Endothelial cell of hepatic sinusoid (primary cell): ENCODE measurements at regions not wholly inside any gene's neighbourhood (a gene's known extent, or its start where the extent isn't known, plus 50 kb on each side); places are given as distances from the start of the nearest gene placed in this dataset.

ENCODE experiments used
- in situ Hi-C: cut with HindIII; loops from 2 replicates; pipeline ENCODE4 v1.10.0; 2017; ENCODE audit warnings: low sequenced_read_pairs

GRCh38 chr13:107234319-107235073, 666.6 kb upstream of the ARGLU1 start:
- in situ Hi-C loops: no loop called here

- in situ Hi-C loops: no loop called here
Observed at GRCh38 chr13:107233541-107233940, 665.6 kb upstream of the ARGLU1 start.

GRCh38 chr13:107231944-107232343, 664.0 kb upstream of the ARGLU1 start:
- in situ Hi-C loops: no loop called here

- in situ Hi-C loops: loop anchor here (25.0 kb wide), 2 partner anchors 438 to 938 kb away; no protein-coding TSS in a partner anchor
Observed at GRCh38 chr13:107223867-107224266, 655.9 kb upstream of the ARGLU1 start.

- in situ Hi-C loops: loop anchor here (25.0 kb wide), 2 partner anchors 440 to 940 kb away; no protein-coding TSS in a partner anchor
Observed at GRCh38 chr13:107222597-107222996, 654.7 kb upstream of the ARGLU1 start.

- in situ Hi-C loops: loop anchor here (25.0 kb wide), 2 partner anchors 442 to 942 kb away; no protein-coding TSS in a partner anchor
Observed at GRCh38 chr13:107220245-107220644, 652.3 kb upstream of the ARGLU1 start.

- in situ Hi-C loops: loop anchor here (5.0 to 25.0 kb wide), 3 partner anchors 445 to 945 kb away; no protein-coding TSS in a partner anchor
Observed at GRCh38 chr13:107217251-107217650, 649.3 kb upstream of the ARGLU1 start.

GRCh38 chr13:107216046-107216755, 648.3 kb upstream of the ARGLU1 start:
- in situ Hi-C loops: loop anchor here (5.0 to 25.0 kb wide), 3 partner anchors 446 to 946 kb away; no protein-coding TSS in a partner anchor

GRCh38 chr13:107211073-107211472, 643.1 kb upstream of the ARGLU1 start:
- in situ Hi-C loops: loop anchor here (25.0 kb wide), 2 partner anchors 451 to 951 kb away; no protein-coding TSS in a partner anchor

- in situ Hi-C loops: loop anchor here (25.0 kb wide), 2 partner anchors 452 to 952 kb away; no protein-coding TSS in a partner anchor
Observed at GRCh38 chr13:107210723-107211030, 642.7 kb upstream of the ARGLU1 start.

GRCh38 chr13:107209824-107210722, 642.1 kb upstream of the ARGLU1 start:
- in situ Hi-C loops: loop anchor here (25.0 kb wide), 2 partner anchors 452 to 952 kb away; no protein-coding TSS in a partner anchor

- in situ Hi-C loops: loop anchor here (25.0 kb wide), 2 partner anchors 453 to 953 kb away; no protein-coding TSS in a partner anchor
Observed at GRCh38 chr13:107208889-107209288, 641.0 kb upstream of the ARGLU1 start.

- in situ Hi-C loops: loop anchor here (25.0 kb wide), 2 partner anchors 457 to 957 kb away; no protein-coding TSS in a partner anchor
Observed at GRCh38 chr13:107205318-107206104, 637.6 kb upstream of the ARGLU1 start.

- in situ Hi-C loops: loop anchor here (25.0 kb wide), 2 partner anchors 459 to 959 kb away; no protein-coding TSS in a partner anchor
Observed at GRCh38 chr13:107203146-107203847, 635.4 kb upstream of the ARGLU1 start.

- in situ Hi-C loops: loop anchor here (25.0 kb wide), 2 partner anchors 460 to 960 kb away; no protein-coding TSS in a partner anchor
Observed at GRCh38 chr13:107202371-107203023, 634.6 kb upstream of the ARGLU1 start.

- in situ Hi-C loops: loop anchor here (25.0 kb wide), 2 partner anchors 462 to 962 kb away; no protein-coding TSS in a partner anchor
Observed at GRCh38 chr13:107200491-107200890, 632.6 kb upstream of the ARGLU1 start.

GRCh38 chr13:107192289-107192688, 624.4 kb upstream of the ARGLU1 start:
- in situ Hi-C loops: no loop called here

GRCh38 chr13:107190065-107190464, 622.1 kb upstream of the ARGLU1 start:
- in situ Hi-C loops: no loop called here
